HFFc6 (cell line): ENCODE measurements at regions not wholly inside any gene's neighbourhood (a gene's known extent, or its start where the extent isn't known, plus 50 kb on each side); places are given as distances from the start of the nearest gene placed in this dataset.

Experiments used
- DNase-seq: peaks from one replicate; pipeline ENCODE4 v3.0.0-alpha.2; 2018
- H3K27ac Mint-ChIP-seq: 2 replicates; pipeline ENCODE4 v1.8.0; 2020; ENCODE audit warnings: mild to moderate bottlenecking, mixed read lengths
- H3K27me3 Mint-ChIP-seq: 2 replicates; pipeline ENCODE4 v1.8.0; 2021; ENCODE audit warnings: mild to moderate bottlenecking, moderate library complexity, mixed read lengths; ENCODE audit not compliant: insufficient read depth
- H3K36me3 Mint-ChIP-seq: 2 replicates; pipeline ENCODE4 v1.8.0; 2021; ENCODE audit warnings: low read depth, mixed read lengths
- H3K4me1 Mint-ChIP-seq: 2 replicates; pipeline ENCODE4 v1.8.0; 2020; ENCODE audit warnings: low read depth, mixed read lengths
- H3K4me3 Mint-ChIP-seq: 2 replicates; pipeline ENCODE4 v1.8.0; 2020; ENCODE audit warnings: mild to moderate bottlenecking, moderate library complexity, mixed read lengths
- H3K9me3 Mint-ChIP-seq: 2 replicates; pipeline ENCODE4 v1.8.0; 2020; ENCODE audit warnings: mild to moderate bottlenecking, mixed read lengths
- TF ChIP-seq, protein P1 (sequence below): fragments of 200-600 bp; sonication (generic); IDR thresholded peaks from 2 replicates; pipeline ENCODE4 v1.5.0; 2021; ENCODE audit warnings: antibody characterized with exemption, mild to moderate bottlenecking

- TF ChIP-seq, protein P1, sequence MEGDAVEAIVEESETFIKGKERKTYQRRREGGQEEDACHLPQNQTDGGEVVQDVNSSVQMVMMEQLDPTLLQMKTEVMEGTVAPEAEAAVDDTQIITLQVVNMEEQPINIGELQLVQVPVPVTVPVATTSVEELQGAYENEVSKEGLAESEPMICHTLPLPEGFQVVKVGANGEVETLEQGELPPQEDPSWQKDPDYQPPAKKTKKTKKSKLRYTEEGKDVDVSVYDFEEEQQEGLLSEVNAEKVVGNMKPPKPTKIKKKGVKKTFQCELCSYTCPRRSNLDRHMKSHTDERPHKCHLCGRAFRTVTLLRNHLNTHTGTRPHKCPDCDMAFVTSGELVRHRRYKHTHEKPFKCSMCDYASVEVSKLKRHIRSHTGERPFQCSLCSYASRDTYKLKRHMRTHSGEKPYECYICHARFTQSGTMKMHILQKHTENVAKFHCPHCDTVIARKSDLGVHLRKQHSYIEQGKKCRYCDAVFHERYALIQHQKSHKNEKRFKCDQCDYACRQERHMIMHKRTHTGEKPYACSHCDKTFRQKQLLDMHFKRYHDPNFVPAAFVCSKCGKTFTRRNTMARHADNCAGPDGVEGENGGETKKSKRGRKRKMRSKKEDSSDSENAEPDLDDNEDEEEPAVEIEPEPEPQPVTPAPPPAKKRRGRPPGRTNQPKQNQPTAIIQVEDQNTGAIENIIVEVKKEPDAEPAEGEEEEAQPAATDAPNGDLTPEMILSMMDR: no peak
- no peaks in the 10 kb centered on the region for H3K36me3 Mint-ChIP-seq
- no peak overlapping the region for H3K27ac Mint-ChIP-seq
- H3K27me3 Mint-ChIP-seq: peaks cover 9% of the 10 kb centered on the region
- peaks cover 16% of the 10 kb centered on the region for H3K4me1 Mint-ChIP-seq
- H3K4me3 Mint-ChIP-seq: no peak overlapping the region
- no peaks in the 10 kb centered on the region for H3K9me3 Mint-ChIP-seq
- DNase-seq: no peak
Measured at GRCh38 chr6:148147463-148147830, 195.2 kb upstream of the SASH1 start.

GRCh38 chr6:148151896-148152643 is 190.6 kb upstream of the SASH1 start:
- Mint-ChIP-seq H3K36me3 (no peaks in the 10 kb centered on the region), H3K27me3 (peaks cover 15% of the 10 kb centered on the region), H3K27ac (no peak overlapping the region), H3K9me3 (no peaks in the 10 kb centered on the region), H3K4me1 (peaks cover 1% of the 10 kb centered on the region), H3K4me3 (no peak overlapping the region)
- no peak for DNase-seq
- TF ChIP-seq, protein P1: no peak

DNA sequence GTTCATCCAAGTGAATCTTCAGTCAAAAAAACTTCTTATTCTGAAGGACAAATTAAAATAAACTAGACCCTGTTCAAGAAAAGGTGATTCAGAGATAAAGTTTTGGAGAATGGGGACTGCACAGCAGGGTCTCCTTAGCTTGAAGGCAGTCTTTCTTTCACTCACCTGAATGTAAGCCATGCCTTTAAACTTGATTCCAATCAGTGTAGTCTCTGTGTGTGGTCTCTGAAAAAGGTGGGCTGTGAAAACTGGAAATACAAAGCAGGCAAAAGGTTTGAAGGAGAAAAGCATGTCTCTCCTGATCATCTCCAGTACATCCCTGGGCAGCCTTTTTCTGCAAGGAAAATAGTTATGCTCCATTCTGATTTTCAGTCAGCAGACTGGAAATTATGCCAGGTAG is 188.0 kb upstream of the SASH1 start:
- TF ChIP-seq, protein P1: no peak
- H3K4me3 Mint-ChIP-seq: no peak overlapping the region

DNA sequence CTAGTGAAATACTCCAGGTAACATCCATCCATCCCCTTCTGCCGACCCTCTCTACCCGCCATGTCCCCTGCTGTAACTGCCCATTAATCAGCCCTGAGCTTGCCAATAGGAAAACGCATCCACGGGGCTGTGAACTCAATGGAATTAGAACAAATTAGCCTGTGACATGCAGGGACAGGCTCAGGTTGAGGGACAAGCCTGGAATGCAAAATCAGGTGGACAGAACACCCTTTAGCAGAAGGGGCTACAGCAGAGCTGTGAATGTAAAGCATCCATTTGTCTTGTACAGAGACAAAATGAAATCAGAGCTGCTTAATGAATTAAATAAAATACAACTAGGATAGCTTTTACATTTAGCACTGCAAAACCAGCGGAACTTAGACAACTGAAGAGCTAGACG is 187.3 kb upstream of the SASH1 start:
- TF ChIP-seq, protein P1: no peak
- H3K27ac Mint-ChIP-seq: no peak overlapping the region
- no peak overlapping the region for H3K4me3 Mint-ChIP-seq
- H3K36me3 Mint-ChIP-seq: no peaks in the 10 kb centered on the region
- H3K9me3 Mint-ChIP-seq: no peaks in the 10 kb centered on the region
- no peaks in the 10 kb centered on the region for H3K4me1 Mint-ChIP-seq
- H3K27me3 Mint-ChIP-seq: peaks cover 19% of the 10 kb centered on the region
- DNase-seq: no peak

More for the DNA sequence above, 188.0 kb upstream of the SASH1 start:
- Mint-ChIP-seq H3K27ac (no peak overlapping the region), H3K36me3 (no peaks in the 10 kb centered on the region), H3K9me3 (no peaks in the 10 kb centered on the region), H3K4me1 (no peaks in the 10 kb centered on the region), H3K27me3 (peaks cover 20% of the 10 kb centered on the region)
- no peak for DNase-seq

DNA sequence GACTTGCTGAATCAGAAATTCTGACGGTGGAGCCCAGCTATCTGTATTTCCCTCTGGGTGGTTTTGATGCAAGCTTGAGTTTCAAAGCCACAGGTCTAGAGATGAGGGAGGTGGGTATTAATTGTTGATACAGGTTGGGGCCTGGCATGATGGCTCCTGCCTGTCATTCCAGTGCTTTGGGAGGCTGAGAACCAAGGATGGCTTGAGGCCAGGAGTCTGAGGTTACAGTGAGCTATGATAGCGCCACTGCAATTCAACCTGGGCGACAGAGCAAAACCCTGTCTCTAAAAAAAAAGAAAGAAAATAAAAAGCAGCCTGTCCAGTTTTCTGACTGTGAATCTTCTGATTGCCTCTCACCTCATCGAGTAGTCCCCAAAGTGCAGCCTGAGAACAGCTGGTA is 184.8 kb upstream of the SASH1 start:
- TF ChIP-seq, protein P1: no peak
- H3K27me3 Mint-ChIP-seq: peaks cover 19% of the 10 kb centered on the region

More for the DNA sequence above, 184.8 kb upstream of the SASH1 start:
- H3K27ac Mint-ChIP-seq: no peak overlapping the region
- H3K4me1 Mint-ChIP-seq: no peaks in the 10 kb centered on the region
- DNase-seq: no peak
- no peak overlapping the region for H3K4me3 Mint-ChIP-seq
- no peaks in the 10 kb centered on the region for H3K9me3 Mint-ChIP-seq
- H3K36me3 Mint-ChIP-seq: no peaks in the 10 kb centered on the region
